ENCODE measurements at regions not wholly inside any gene's neighbourhood (a gene's known extent, or its start where the extent isn't known, plus 50 kb on each side); places are given as distances from the start of the nearest gene placed in this dataset.

- TF ChIP-seq GABPA (IDR thresholded peaks at IDR 0.05; ENCODE audit: borderline replicate concordance, insufficient read depth, low read length) (no peak), BACH1 (IDR thresholded peaks at IDR 0.05; ENCODE audit: low read length) (no peak), KDM5A (IDR thresholded peaks at IDR 0.05; ENCODE audit: low read length) (no peak)
Measured at GRCh38 chr11:112548641-112549040, 288.0 kb upstream of the PLET1 start (continued).

Measured in H1 (cell line).